GM23338 (cell line): ENCODE measurements at regions not wholly inside any gene's neighbourhood (a gene's known extent, or its start where the extent isn't known, plus 50 kb on each side); places are given as distances from the start of the nearest gene placed in this dataset.

Experiments used
- ATAC-seq: fragments of 200-7000 bp; cut with Tn5 transposase; 3 replicates; pipeline ENCODE4 v1.9.1; 2020
- DNase-seq: peaks from one replicate; pipeline ENCODE4 v3.0.0-alpha.2; 2015; ENCODE audit warnings: low spot score
- H2AFZ ChIP-seq: fragments of 200-600 bp; sonication (generic); 2 replicates; pipeline ENCODE4 v1.8.0; 2016; ENCODE audit warnings: antibody characterized with exemption, mild to moderate bottlenecking, moderate library complexity
- H3F3A ChIP-seq: fragments of 200-600 bp; sonication (generic); replicated peaks from 2 replicates; pipeline ENCODE4 v1.8.0; 2017; ENCODE audit warnings: antibody characterized with exemption, mixed run types, low read depth
- H3K27ac ChIP-seq: fragments of 200-600 bp; sonication (generic); 2 replicates; pipeline ENCODE4 v1.6.1; 2016; ENCODE audit warnings: low read depth
- H3K27me3 ChIP-seq: fragments of 200-600 bp; sonication (generic); 2 replicates; pipeline ENCODE4 v1.8.0; 2016; ENCODE audit warnings: mild to moderate bottlenecking, mixed run types, moderate library complexity; ENCODE audit not compliant: insufficient read depth
- H3K36me3 ChIP-seq: fragments of 200-600 bp; sonication (generic); 2 replicates; pipeline ENCODE4 v1.8.0; 2016; ENCODE audit warnings: mild to moderate bottlenecking; ENCODE audit not compliant: insufficient read depth
- H3K4me1 ChIP-seq: fragments of 200-600 bp; sonication (generic); 2 replicates; pipeline ENCODE4 v1.8.0; 2016; ENCODE audit warnings: mild to moderate bottlenecking, moderate library complexity; ENCODE audit not compliant: insufficient read depth
- H3K4me2 ChIP-seq: fragments of 200-600 bp; sonication (generic); 2 replicates; pipeline ENCODE4 v1.7.1; 2017; ENCODE audit warnings: mixed run types
- H3K4me3 ChIP-seq: fragments of 200-600 bp; sonication (generic); 2 replicates; pipeline ENCODE4 v1.6.1; 2016; ENCODE audit warnings: mixed run types
- H3K79me2 ChIP-seq: fragments of 200-600 bp; sonication (generic); replicated peaks from 2 replicates; pipeline ENCODE4 v1.8.0; 2017; ENCODE audit warnings: mild to moderate bottlenecking; ENCODE audit not compliant: insufficient read depth
- H3K9me2 ChIP-seq: fragments of 200-600 bp; sonication (generic); 2 replicates; pipeline ENCODE4 v1.8.0; 2017; ENCODE audit not compliant: insufficient read depth
- H4K20me1 ChIP-seq: fragments of 200-600 bp; sonication (generic); replicated peaks from 2 replicates; pipeline ENCODE4 v1.8.0; 2017; ENCODE audit warnings: mild to moderate bottlenecking; ENCODE audit not compliant: insufficient read depth
- H3K27ac Mint-ChIP-seq: 2 replicates; pipeline ENCODE4 v1.8.0; 2020; ENCODE audit warnings: inconsistent platforms, mild to moderate bottlenecking, moderate library complexity, mixed read lengths
- H3K27me3 Mint-ChIP-seq: 3 replicates; pipeline ENCODE4 v1.8.0; 2022; ENCODE audit warnings: low read depth, mild to moderate bottlenecking, moderate library complexity, mixed read lengths, inconsistent platforms; ENCODE audit not compliant: insufficient read depth, poor library complexity
- H3K36me3 Mint-ChIP-seq: 3 replicates; pipeline ENCODE4 v1.8.0; 2021; ENCODE audit warnings: low read depth, mild to moderate bottlenecking, inconsistent platforms, moderate library complexity, mixed read lengths
- H3K4me1 Mint-ChIP-seq: 3 replicates; pipeline ENCODE4 v1.8.0; 2020; ENCODE audit warnings: mild to moderate bottlenecking, inconsistent platforms, mixed read lengths
- H3K4me3 Mint-ChIP-seq: 3 replicates; pipeline ENCODE4 v1.8.0; 2021; ENCODE audit warnings: moderate library complexity, mild to moderate bottlenecking, inconsistent platforms, mixed read lengths
- H3K9me3 Mint-ChIP-seq: 3 replicates; pipeline ENCODE4 v1.8.0; 2020; ENCODE audit warnings: moderate library complexity, mild to moderate bottlenecking, inconsistent platforms, mixed read lengths
- CREB1 ChIP-seq: fragments of 250-450 bp; sonication (Bioruptor Pico); IDR thresholded peaks from 2 replicates; pipeline ENCODE4 v1.5.0; 2020; ENCODE audit warnings: low read depth, mild to moderate bottlenecking, moderate library complexity
- CTCF ChIP-seq, 2 experiments: fragments of 200-600 bp in 1 of 2; sonication (generic) in 1 of 2; conservative IDR thresholded peaks; 2 replicates each; pipeline versions ENCODE4 v1.5.1 to v1.6.1; 2016 to 2017; ENCODE audit warnings: antibody characterized with exemption in 2 of 2, low read depth in 2 of 2, mild to moderate bottlenecking in 2 of 2, moderate library complexity in 1 of 2
- ETS1 ChIP-seq: IDR thresholded peaks from 2 replicates; pipeline ENCODE4 v1.6.1; 2016; ENCODE audit warnings: antibody characterized with exemption
- EZH2 ChIP-seq: fragments of 200-600 bp; sonication (generic); IDR thresholded peaks from one replicate; pipeline ENCODE4 v1.8.0; 2017; ENCODE audit warnings: antibody characterized with exemption, mild to moderate bottlenecking, low read depth; ENCODE audit not compliant: unreplicated experiment
- EZH2phosphoT487 ChIP-seq: fragments of 200-600 bp; sonication (generic); IDR thresholded peaks from one replicate; pipeline ENCODE4 v1.8.1; 2018; ENCODE audit warnings: antibody characterized with exemption; ENCODE audit not compliant: unreplicated experiment
- JUNB ChIP-seq: IDR thresholded peaks from one replicate; pipeline ENCODE4 v1.6.1; 2016; ENCODE audit warnings: antibody characterized with exemption; ENCODE audit not compliant: unreplicated experiment
- NANOG ChIP-seq: IDR thresholded peaks from 2 replicates; pipeline ENCODE4 v1.6.1; 2016; ENCODE audit warnings: antibody characterized with exemption, borderline replicate concordance
- POLR2AphosphoS5 ChIP-seq: IDR thresholded peaks from 2 replicates; pipeline ENCODE4 v1.6.1; 2016; ENCODE audit warnings: antibody characterized with exemption, low read depth
- REST ChIP-seq: IDR thresholded peaks from one replicate; pipeline ENCODE4 v1.6.1; 2018; ENCODE audit warnings: antibody characterized with exemption; ENCODE audit not compliant: unreplicated experiment
- STAT1 ChIP-seq: IDR thresholded peaks from one replicate; pipeline ENCODE4 v1.6.1; 2016; ENCODE audit warnings: antibody characterized with exemption; ENCODE audit not compliant: unreplicated experiment
- ZNF114 ChIP-seq: fragments of 250-450 bp; sonication (Bioruptor Pico); IDR thresholded peaks from 2 replicates; pipeline ENCODE4 v1.5.0; 2020; ENCODE audit warnings: mild to moderate bottlenecking, moderate library complexity
- ZNF331 ChIP-seq: fragments of 250-450 bp; sonication (Bioruptor Pico); IDR thresholded peaks from 2 replicates; pipeline ENCODE4 v1.5.0; 2020; ENCODE audit warnings: low read depth, mild to moderate bottlenecking, moderate library complexity
- ZNF462 ChIP-seq: fragments of 250-450 bp; sonication (Bioruptor Pico); IDR thresholded peaks from 2 replicates; pipeline ENCODE4 v1.5.0; 2020; ENCODE audit warnings: mild to moderate bottlenecking, moderate library complexity

- no peak for TF ChIP-seq ZNF114 (CRISPR knock-in tag)
- no peak for TF ChIP-seq EZH2phosphoT487
- no peak for TF ChIP-seq STAT1
- TF ChIP-seq REST, result no peak
- TF ChIP-seq ETS1, result no peak
- no peak for TF ChIP-seq CTCF (conservative IDR thresholded peaks at IDR 0.05; ENCODE audit: low read depth in 2 of 2)
- TF ChIP-seq NANOG, result no peak
- TF ChIP-seq ZNF462 (CRISPR knock-in tag), result no peak
- TF ChIP-seq POLR2AphosphoS5, result no peak
- no peak for TF ChIP-seq ZNF331 (CRISPR knock-in tag)
- TF ChIP-seq EZH2, result no peak
- no peak for TF ChIP-seq JUNB
- TF ChIP-seq CREB1 (CRISPR knock-in tag), result no peak
- peaks cover 6% of the 10 kb centered on the region for H3K9me2 ChIP-seq
- no peaks in the 10 kb centered on the region for H3F3A ChIP-seq
- Mint-ChIP-seq H3K4me3 (no peak overlapping the region), H3K4me1 (peaks cover 4% of the 10 kb centered on the region), H3K9me3 (peaks cover 3% of the 10 kb centered on the region; the same call in 1 of the 3 replicates), H3K27me3 (peaks cover 2% of the 10 kb centered on the region), H3K36me3 (peaks cover 6% of the 10 kb centered on the region; the same call in 2 of the 3 replicates), H3K27ac (no peak overlapping the region)
- H2AFZ ChIP-seq, result no peak overlapping the region
- no peaks in the 10 kb centered on the region for H3K27me3 ChIP-seq
- ATAC-seq (no peak), DNase-seq (no peak)
- H4K20me1 ChIP-seq, result no peaks in the 10 kb centered on the region
- no peaks in the 10 kb centered on the region for H3K36me3 ChIP-seq
- H3K27ac ChIP-seq, result no peak overlapping the region
- H3K79me2 ChIP-seq, result no peaks in the 10 kb centered on the region
- H3K4me3 ChIP-seq, result no peak overlapping the region
- H3K4me1 ChIP-seq, result no peaks in the 10 kb centered on the region
- no peak overlapping the region for H3K4me2 ChIP-seq
Observed at GRCh38 chr2:8288206-8288605, 393.6 kb upstream of the ID2 start.
